Activated T-cell treated with anti-CD3 and anti-CD28 coated beads for 24 hours (primary cell): ENCODE measurements at regions not wholly inside any gene's neighbourhood (a gene's known extent, or its start where the extent isn't known, plus 50 kb on each side); places are given as distances from the start of the nearest gene placed in this dataset.
"Not testable (repeated sequence)": the region's sequence is repeated elsewhere in the genome, so short reads cannot be mapped to it uniquely, and the experiment has no call there.

Experiments
- DNase-seq: peaks from one replicate; pipeline ENCODE4 v3.0.0-alpha.2; 2020; ENCODE audit warnings: low read depth

DNA sequence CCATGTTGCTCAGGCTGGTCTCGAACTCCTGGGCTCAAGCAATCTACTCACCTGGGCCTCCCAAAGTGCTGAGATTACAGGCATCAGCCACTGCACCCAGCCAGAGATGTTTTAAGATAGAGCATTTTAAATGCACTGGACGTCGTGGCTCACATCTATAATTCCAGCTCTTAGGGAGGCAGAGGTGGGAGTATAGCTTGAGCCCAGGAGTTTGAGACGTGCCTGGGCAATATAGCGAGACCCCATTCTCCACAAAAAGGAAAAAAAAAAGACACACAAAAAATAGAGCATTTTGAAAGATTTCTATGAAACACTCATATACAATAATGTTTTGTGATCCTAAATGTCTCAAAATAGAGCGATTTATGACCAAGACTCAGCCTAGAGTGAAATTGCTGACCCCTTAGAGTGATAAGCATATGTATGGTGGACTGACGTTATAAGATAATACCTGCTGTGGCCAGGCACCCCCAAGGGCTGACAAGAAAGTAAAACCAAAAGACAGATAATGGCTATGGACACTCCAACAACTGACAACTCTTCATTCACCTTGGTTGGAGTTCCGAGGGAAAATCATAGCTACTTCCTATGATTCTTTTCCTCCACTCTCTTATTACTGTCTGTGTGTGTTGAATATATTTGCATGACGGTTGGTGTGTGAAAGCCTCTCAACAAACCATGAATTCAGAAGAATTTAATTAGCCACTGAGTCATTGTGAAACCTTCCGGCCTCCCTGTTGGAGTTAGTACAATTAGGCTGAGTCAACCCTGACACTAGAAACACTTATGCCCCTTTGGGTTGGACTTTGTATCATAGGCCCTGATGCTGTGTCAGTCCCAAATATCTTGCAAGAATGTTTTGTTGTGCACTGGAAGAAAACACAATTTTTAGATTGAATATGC is 526.5 kb upstream of the NUDT12 start:
- DNase-seq: no peak

DNA sequence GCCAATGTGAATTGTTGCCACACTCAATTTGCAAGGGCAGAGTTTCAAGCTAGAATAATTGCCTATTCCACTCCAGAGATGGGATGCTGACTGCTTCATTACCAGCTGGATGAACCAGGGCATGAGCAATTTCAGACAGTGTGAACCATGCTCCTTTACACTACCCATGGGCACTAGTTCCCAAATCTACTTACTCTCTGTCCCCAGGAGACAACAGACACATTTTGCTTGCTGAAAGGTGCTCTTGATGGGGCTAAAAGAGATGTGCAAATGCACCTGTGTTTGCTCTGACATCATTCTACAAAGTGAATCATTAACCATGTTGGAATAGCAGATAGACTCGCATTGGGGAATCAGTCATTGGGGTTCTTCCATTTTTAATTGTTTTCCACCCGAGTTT is 522.3 kb upstream of the NUDT12 start:
- DNase-seq: no peak

DNA sequence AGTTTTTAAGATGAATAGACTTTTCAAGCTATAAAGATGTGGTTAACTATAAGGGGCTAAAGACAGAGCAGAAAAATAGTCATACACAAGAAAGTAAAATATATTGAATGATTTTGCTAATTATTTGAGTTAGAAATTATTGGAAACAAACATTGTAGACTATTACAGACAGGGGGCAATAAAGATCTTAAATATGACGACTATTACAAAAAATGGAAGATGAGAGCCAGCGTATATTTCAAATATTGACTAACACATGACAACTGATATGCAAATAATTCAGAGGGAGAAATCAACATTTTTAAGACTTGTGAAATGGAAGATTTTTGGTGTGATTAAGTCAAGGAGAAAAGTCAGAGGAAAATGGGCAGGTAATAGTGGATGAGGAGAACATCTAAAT is 520.2 kb upstream of the NUDT12 start:
- no peak for DNase-seq

DNA sequence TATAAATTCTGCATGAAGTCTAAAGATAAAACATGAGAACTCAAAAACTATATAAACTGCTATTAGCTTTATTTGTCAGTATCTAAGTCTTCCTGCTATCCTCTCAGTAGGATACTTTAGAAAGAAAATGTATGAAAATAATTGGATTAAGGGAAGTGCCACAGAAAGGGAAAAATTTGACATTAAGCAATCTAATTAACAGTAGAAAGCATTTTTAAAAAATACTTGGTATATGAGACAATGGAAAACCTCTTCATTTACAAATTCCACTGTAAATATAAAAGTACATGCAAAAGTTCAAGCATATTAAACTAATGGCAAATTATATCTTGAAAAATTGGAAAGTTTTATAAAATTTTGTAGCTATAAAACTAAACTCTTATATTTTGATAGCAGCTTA is 518.6 kb upstream of the NUDT12 start:
- no peak for DNase-seq

DNA sequence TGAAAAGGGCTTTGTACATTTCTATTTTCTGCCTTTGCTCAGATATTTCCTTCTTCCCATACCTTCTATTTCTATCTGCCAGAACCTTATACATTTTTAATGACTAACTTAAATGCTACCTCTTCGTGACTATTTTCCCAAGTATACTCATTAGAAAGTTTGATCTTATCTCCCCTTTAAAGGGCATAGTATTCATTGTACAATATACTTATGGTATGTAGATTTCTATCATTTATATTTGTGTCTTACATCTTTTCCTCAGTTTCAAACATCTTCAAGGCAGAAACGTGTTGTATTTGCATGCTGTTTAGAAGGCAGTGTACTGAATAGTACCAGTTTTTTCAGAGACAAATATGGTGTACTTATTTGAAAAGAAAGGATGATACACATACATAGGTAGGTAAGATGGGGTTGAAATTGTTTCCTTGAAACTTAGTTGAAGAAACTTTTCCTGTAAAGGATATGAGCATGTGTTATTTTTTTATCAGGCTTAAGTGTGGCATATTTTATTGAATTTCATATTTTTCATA is 518.1 kb upstream of the NUDT12 start:
- no peak for DNase-seq

DNA sequence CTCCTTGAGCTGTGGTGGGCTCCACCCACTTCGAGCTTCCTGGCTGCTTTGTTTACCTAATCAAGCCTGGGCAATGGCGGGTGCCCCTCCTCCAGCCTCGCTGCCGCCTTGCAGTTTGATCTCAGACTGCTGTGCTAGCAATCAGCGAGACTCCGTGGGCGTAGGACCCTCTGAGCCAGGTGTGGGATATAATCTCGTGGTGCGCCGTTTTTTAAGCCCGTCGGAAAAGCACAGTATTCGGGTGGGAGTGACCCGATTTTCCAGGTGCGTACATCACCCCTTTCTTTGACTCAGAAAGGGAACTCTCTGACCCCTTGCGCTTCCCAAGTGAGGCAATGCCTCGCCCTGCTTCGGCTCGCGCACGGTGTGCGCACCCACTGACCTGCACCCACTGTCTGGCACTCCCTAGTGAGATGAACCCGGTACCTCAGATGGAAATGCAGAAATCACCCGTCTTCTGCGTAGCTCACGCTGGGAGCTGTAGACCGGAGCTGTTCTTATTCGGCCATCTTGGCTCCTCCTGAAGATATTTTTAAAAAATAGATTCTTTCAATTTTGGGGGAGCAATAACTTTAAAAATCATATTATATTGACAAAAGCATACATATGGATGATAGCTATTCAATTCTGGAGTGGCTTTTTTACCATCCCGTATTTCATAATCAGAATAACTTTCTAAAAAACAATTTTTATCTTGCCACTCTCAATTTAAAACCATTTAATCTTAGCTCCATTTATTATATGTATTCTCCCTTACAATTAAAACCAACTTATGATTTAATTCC is 517.5 kb upstream of the NUDT12 start:
- not testable (repeated sequence) for DNase-seq

DNA sequence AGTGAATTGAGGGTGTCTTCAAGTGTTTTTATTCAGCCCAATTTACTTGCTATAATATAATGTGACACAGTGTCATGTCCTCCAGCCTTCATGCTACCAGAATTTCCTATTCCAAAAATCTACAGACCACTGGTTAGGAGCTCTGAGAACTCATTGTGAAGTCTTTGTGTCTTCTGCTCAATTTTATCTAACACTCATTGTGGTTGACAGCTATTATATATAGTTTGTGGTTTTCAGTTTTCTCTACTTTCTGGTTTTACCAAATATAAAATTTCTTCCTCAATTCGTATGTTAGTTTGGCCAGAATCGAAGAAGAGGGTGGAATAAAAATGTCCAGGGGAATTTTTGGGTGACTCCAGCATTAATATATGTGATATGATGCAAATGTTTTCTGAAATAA is 509.3 kb upstream of the NUDT12 start:
- DNase-seq: no peak

DNA sequence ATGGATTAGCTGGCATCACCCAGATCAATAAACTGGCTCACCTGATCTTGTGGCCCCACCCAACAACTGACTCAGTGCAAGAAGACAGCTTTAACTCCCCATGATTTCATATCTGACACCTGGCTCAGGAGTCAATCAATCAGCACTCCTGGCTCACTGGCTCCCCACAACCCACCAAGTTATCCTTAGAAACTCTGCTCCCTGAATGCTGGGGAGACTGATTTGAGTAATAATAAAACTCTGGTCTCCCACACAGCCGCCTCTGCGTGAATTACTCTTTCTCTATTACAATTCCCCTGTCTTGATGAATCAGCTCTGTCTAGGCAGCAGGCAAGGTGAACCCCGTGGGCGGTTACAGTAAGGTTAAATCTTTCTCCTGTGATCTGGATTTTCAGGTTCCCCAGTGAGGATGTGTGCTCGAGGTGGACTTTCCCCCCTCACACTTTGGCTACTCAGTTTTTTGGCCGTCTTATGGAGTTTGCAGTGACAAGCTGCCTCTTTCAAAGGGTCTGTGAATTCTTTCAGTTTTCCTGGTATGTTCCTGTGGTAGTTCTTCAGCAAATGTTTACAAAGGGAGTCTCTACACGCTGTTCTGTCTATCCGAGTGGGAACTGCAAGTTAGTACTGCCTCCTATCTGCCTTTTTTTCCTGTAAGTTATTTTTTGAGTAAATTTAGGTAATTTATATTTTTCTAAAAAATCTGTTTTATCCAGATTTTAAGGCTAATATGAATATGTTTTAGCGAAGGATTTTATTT is 500.2 kb upstream of the NUDT12 start:
- no peak for DNase-seq

DNA sequence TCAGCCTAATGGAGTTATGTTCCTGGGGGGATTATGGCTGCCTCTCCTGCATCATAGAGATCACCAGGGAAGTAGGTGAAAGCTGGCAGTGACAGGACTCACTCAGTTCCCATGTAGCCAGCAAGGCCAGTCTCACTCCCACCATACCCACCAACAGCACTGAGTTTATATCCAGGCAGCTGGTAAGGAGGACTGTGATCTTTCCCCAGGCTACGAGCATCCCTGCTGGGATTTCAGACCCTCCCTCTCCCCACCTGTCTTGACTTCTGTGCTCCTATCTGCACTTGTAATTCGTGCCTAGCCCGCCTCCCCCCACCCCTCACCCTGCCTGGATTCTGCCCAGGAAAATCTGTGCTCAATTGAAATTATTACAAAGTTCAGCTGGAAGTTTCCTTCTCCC is 499.1 kb upstream of the NUDT12 start:
- DNase-seq: no peak

DNA sequence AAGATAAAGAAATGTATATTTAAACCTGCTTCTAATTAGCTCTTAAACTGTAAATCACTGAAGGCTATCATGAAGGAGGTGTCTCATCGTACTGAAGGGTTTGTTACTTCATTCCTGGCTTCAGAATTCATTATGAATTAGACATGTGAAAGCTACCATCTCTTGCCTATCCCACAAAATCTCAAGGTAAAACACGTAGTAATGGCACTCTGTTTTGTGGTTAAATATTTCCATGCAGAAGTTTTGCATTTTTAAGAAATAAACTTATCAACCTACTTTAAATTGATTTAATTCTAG is 490.7 kb upstream of the NUDT12 start:
- DNase-seq: no peak

DNA sequence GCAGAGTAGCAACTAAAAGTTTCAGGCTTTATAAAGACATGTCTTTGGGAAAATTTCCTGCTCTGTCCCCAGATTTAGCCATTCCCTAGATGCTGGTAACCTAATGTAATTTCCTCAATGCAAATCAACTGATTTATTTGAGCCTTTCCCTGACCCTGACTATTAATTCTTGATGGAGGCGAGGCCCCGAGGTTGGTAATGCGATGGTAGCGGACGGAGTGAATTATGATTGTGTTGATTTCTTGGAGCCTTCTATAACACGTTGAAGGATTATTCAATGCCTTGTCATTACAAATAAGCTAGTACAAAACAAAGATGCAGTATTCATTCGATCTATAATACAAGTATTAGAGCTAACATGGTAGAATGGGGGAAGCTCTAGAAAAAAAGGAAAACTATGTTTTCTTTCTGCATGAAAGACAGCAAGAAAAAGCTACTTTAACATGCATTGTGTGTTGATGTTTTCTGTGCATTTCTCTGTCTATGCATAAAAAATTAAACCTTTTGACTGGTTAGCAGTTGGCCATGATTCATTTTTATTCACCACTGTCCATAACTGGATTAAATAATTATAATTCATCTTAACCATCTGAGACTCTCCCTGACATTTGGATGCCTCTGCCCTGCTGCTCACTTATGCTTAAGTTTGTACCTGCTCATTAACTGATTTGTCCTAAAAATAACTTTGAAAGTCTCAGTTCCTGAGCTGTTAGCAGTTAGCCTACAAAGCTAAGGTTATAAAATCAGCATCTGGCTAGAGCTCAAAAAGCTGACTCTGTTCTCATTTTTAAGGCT is 490.2 kb upstream of the NUDT12 start:
- no peak for DNase-seq

DNA sequence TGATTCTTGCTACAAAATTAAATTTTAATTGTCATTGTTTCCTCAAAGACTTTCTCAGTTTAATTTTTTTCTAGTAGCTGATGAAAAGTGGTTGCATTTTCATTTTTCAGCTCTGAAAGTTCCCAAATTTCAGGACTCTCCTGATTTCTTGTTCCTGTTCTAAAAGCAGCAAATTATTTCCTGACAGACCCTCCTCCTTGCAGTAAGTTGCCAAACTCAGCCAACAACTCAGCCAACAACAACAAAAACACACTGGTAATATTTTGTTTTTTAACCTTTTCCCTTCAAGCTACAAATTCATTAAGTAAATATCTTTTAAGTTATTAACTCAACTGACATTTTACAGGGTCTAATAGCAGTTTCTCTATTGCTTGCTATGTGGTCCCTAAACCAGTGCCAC is 487.8 kb upstream of the NUDT12 start:
- DNase-seq: no peak

DNA sequence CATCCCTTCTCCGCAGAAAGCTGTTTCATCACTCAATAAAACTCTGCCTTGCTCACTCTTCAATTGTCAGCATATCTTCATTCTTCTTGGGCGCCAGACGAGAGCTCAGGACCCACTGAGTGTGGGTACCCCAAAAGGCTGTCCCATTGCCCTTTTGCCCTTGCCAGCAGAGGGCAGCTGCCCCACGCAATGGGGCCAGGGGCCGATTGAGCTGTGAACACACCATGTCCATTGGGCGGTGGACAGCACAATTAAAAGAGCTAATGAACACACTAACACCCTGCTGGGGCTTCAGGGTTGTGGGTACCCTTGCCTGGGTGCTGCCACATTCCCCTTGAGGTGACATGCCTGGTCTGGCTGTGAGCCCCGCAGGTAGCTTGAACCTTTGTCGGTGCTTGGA is 487.2 kb upstream of the NUDT12 start:
- no peak for DNase-seq

DNA sequence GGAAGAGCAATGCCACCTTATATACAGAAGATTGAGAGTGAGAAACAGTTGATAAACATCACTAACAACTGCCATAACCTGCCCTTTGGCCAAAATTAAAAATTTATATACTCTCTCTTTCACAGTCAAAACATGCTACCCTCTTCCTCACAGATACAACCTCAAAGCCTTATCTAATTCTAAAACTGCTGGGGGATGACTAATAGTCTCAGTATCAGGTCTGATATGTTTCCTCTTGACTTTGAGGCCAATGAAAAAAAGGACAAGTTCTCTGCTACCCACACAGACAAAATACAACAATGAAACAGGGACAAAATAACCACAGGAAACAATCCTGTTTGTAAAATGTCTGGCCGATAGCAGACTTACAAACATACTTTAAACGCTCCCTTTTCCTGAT is 485.6 kb upstream of the NUDT12 start:
- DNase-seq: no peak

DNA sequence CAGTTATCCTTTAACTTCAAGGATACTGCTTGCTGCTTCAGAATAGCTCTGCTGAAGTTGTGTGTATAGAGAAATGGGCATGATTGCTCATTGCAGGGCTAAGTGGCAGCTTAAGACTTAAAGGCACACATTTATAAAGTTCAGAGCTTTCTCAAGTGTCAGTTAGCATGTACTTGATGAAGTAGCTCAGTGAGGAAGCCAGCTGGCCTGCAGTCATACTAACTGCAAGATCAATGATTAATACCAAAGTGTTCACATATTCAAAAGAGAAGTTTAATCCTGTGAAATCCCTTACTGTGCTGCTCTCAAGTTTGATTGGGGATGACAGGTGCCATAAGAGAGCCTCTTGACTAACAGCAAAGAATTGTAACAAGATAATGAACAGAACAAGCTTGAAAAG is 483.4 kb upstream of the NUDT12 start:
- no peak for DNase-seq

DNA sequence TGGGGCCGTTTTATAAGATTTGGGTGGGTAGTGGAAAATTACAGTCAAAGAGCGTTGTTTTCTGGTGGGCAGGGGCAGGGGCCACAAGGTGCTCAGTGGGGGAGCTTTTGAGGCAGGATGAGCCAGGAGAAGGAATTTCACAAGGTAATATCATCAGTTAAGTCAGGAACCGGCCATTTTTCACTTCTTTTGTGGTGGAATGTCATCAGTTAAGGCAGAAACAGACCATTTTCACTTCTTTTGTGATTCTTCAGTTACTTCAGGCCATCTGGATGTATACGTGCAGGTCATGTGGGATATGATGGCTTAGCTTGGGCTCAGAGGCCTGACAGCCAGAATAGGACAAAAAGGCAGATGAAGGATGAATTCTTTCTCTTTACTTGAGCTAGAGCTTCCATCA is 477.3 kb upstream of the NUDT12 start:
- not testable (repeated sequence) for DNase-seq

DNA sequence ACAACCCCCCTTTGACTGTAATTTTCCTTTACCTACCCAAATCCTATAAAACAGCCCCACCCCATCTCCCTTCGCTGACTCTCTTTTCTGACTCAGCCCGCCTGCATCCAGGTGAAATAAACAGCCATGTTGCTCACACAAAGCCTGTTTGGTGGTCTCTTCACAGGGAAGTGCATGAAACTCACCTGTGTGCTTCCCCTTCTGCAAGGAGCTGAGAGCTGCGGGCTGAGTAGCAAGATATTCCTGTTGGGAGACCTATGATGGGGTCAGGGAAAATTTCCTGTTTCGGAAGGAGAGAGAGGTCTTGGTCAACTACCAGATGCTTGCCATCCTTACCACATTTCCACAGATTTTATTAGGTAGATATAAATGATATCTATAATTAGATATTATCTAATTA is 474.5 kb upstream of the NUDT12 start:
- not testable (repeated sequence) for DNase-seq

DNA sequence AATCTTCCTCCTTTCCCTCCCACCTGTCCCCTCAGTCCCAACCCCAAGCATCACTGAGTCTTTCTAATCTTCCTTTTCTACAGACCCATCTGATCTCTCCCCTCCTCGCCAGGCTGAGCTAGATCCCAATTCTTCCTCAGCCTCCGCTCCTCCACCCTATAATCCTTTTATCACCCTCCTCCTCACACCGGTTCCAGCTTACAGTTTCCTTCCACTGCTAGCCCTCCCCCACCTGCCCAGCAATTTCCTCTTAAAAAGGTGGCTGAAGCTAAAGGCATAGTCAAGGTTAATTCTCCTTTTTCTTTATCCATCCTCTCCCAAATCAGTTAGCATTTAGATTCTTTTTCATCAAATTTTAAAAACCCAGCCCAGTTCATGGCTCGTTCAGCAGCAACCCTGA is 470.6 kb upstream of the NUDT12 start:
- DNase-seq: not testable (repeated sequence)

DNA sequence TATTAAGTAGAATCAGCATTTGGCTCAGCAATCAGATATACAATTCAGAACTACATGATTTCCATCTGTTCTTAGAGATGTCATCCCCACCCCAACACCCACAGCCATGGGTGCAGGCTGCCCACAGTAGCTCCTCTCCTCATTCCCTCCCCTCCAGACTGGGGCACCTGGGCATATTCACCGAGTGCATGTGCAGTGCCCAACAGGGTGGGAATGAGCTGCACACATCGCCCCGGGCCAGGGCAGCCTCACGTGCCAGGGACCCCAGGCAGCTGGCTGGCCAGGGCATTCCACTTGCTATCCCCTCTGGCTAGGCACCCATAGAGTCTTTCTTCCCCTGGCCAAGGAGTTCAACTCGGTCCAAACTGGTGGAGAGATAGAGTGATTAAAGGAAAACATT is 461.9 kb upstream of the NUDT12 start:
- DNase-seq: no peak

DNA sequence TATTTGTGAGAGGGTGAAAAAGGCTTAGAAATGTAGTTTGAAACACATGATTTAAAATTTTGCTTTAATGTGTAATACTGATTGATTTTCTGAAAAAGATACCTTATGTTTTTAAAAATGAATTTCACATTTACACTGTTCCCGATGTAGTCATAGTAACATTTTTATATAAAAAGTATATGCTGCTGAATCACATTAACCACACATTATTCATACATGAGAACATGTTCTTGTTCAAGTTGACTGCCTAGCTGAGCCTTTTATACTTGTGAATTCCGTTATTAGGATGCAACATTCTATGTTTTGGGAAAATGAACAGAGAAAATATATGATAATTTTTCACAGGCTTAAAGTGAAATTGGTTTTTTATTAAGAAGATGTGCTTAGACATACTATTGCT is 461.1 kb upstream of the NUDT12 start:
- DNase-seq: no peak

DNA sequence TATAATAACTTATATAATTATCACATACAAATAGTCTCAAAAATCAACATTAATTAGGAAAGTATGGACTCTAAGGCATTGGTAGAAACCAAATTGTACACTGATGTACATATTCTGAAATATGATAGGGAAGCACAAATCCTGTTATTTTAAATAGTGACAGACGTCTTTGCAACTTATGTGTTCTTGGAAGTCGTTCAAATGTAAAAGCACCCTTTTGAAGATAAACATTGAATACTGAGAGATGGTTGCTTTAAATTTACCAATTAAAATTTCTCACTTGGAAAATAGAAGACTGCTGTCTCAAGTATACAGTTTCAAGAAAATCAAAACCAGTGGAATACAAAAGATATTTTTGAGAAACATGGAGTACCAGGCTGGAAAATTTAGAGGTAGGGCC is 457.4 kb upstream of the NUDT12 start:
- no peak for DNase-seq

DNA sequence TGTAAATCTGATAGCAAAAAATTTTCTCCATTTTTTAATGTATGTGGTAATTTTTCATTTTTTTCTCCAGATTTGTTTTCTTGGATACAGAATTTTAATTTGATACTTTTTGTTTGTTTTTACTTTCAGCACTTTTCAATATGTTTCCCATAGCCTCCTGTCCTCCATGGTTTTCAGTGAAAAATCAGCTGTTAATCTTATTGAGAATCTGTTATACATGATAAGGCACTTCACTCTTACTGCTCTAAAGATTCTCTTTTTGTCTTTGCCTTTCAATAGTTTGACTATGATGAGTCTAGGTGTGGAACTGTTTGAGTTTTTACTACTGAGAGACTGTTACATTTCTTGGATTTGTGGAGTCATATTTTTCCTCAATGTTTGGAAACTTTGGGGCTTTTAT is 455.7 kb upstream of the NUDT12 start:
- DNase-seq: no peak
